Trophoblast cell (in vitro differentiated cells and primary cell): ENCODE measurements at regions not wholly inside any gene's neighbourhood (a gene's known extent, or its start where the extent isn't known, plus 50 kb on each side); places are given as distances from the start of the nearest gene placed in this dataset.
"Not testable (repeated sequence)": the region's sequence is repeated elsewhere in the genome, so short reads cannot be mapped to it uniquely, and the experiment has no call there.

Experiments used
- DNase-seq, 2 donors: peaks; one replicate each; pipeline ENCODE4 v3.0.0-alpha.2; 2016
- H2AFZ ChIP-seq: 2 replicates; pipeline ENCODE4 v1.6.1; 2013; ENCODE audit warnings: low read length, moderate library complexity, mild to moderate bottlenecking; ENCODE audit not compliant: insufficient read depth, poor library complexity
- H2AK5ac ChIP-seq: 2 replicates; pipeline ENCODE4 v1.6.1; 2013; ENCODE audit warnings: mild to moderate bottlenecking, low read length
- H2BK120ac ChIP-seq: 2 replicates; pipeline ENCODE4 v1.6.1; 2013; ENCODE audit warnings: low read length, mild to moderate bottlenecking, moderate library complexity; ENCODE audit not compliant: insufficient read depth, poor library complexity
- H2BK12ac ChIP-seq: 2 replicates; pipeline ENCODE4 v1.6.1; 2013; ENCODE audit warnings: mild to moderate bottlenecking, low read length, moderate library complexity
- H2BK5ac ChIP-seq: 2 replicates; pipeline ENCODE4 v1.6.1; 2013; ENCODE audit warnings: low read length, low read depth, moderate library complexity, mild to moderate bottlenecking; ENCODE audit not compliant: poor library complexity
- H3K14ac ChIP-seq: 2 replicates; pipeline ENCODE4 v1.6.1; 2013; ENCODE audit warnings: mild to moderate bottlenecking, low read length
- H3K18ac ChIP-seq: 2 replicates; pipeline ENCODE4 v1.6.1; 2013; ENCODE audit warnings: mild to moderate bottlenecking, low read length
- H3K23ac ChIP-seq: 2 replicates; pipeline ENCODE4 v1.6.1; 2013; ENCODE audit warnings: low read length
- H3K27ac ChIP-seq: 2 replicates; pipeline ENCODE4 v1.5.1; 2013; ENCODE audit warnings: low read depth, mild to moderate bottlenecking, inconsistent platforms, low read length, moderate library complexity
- H3K27me3 ChIP-seq: 2 replicates; pipeline ENCODE4 v1.6.1; 2013; ENCODE audit warnings: inconsistent platforms, mild to moderate bottlenecking, low read length, moderate library complexity; ENCODE audit not compliant: insufficient read depth
- H3K36me3 ChIP-seq, 2 experiments: 1 replicate in 1 of 2; 2 replicates in 1 of 2; pipeline ENCODE4 v1.6.1; 2013; ENCODE audit warnings: low read length in 2 of 2, mild to moderate bottlenecking in 2 of 2, moderate library complexity in 1 of 2; ENCODE audit not compliant: insufficient read depth in 2 of 2, control insufficient read depth in 1 of 2
- H3K4ac ChIP-seq: 2 replicates; pipeline ENCODE4 v1.6.1; 2013; ENCODE audit warnings: low read depth, mild to moderate bottlenecking, low read length, moderate library complexity
- H3K4me1 ChIP-seq, 2 experiments: 1 replicate in 1 of 2; 2 replicates in 1 of 2; pipeline ENCODE4 v1.6.1; 2013; ENCODE audit warnings: low read length in 2 of 2, mild to moderate bottlenecking in 2 of 2, moderate library complexity in 1 of 2; ENCODE audit not compliant: insufficient read depth in 2 of 2, control insufficient read depth in 1 of 2
- H3K4me2 ChIP-seq: 2 replicates; pipeline ENCODE4 v1.6.1; 2013; ENCODE audit warnings: inconsistent platforms, mild to moderate bottlenecking, low read length, moderate library complexity
- H3K4me3 ChIP-seq: 2 replicates; pipeline ENCODE4 v1.5.1; 2013; ENCODE audit warnings: mild to moderate bottlenecking, low read depth, low read length, inconsistent platforms
- H3K79me1 ChIP-seq: one replicate; pipeline ENCODE4 v1.6.1; 2013; ENCODE audit warnings: low read length
- H3K79me2 ChIP-seq: 2 replicates; pipeline ENCODE4 v1.6.1; 2013; ENCODE audit warnings: low read length, mild to moderate bottlenecking; ENCODE audit not compliant: control insufficient read depth, insufficient read depth, poor library complexity
- H3K9ac ChIP-seq: 2 replicates; pipeline ENCODE4 v1.6.1; 2013; ENCODE audit warnings: mild to moderate bottlenecking, low read length
- H3K9me3 ChIP-seq: 2 replicates; pipeline ENCODE4 v1.6.1; 2013; ENCODE audit warnings: low read depth, mild to moderate bottlenecking, control low read depth, inconsistent platforms, low read length; ENCODE audit not compliant: insufficient read depth
- H4K12ac ChIP-seq: 2 replicates; pipeline ENCODE4 v1.6.1; 2013; ENCODE audit warnings: low read depth, mild to moderate bottlenecking, low read length, moderate library complexity
- H4K8ac ChIP-seq: 2 replicates; pipeline ENCODE4 v1.6.1; 2013; ENCODE audit warnings: low read depth, mild to moderate bottlenecking, low read length, moderate library complexity
- H4K91ac ChIP-seq: one replicate; pipeline ENCODE4 v1.6.1; 2013; ENCODE audit warnings: low read depth, mild to moderate bottlenecking, low read length, moderate library complexity
- WGBS: extraction: QIAGEN DNeasy Blood & Tissue Kit; methylation state at CpG from one replicate; pipeline ENCODE4 v1.1.7; 2013; ENCODE audit warnings: missing lambda C conversion rate; ENCODE audit not compliant: insufficient read length, insufficient coverage; ENCODE audit errors: extremely low coverage; 5-methylcytosine and 5-hydroxymethylcytosine counted together

DNA sequence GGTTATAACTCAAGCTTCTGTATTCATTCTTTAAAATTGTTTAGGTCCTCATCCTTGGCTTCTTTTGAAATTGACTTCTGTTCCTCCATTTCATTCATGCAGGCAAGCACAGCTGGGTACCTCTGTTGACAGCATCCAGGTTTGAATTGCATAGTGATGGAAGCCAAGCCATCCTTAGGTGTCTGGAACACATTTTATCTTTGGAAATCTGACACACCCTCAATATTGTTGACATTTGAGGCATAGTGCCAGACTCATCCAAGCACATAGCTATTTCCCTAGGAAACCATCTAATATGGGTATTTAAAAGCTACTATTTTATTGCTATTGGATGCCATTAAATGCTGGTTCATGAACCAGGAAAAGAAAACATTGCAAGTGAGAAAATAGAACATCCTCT, 142.1 kb upstream of the PTPRZ1 start:
- no peaks in the 10 kb centered on the region for H3K4me1 ChIP-seq
- H3K14ac ChIP-seq: no peak overlapping the region
- H3K4me2 ChIP-seq: no peak overlapping the region
- no peak overlapping the region for H2BK5ac ChIP-seq
- no peak overlapping the region for H4K8ac ChIP-seq
- H2BK120ac ChIP-seq: no peak overlapping the region
- H3K4me3 ChIP-seq: no peak overlapping the region
- H3K18ac ChIP-seq: no peak overlapping the region
- no peak overlapping the region for H3K23ac ChIP-seq
- H3K36me3 ChIP-seq: no peaks in the 10 kb centered on the region
- H2BK12ac ChIP-seq: no peak overlapping the region
- H3K9me3 ChIP-seq: no peaks in the 10 kb centered on the region
- no peaks in the 10 kb centered on the region for H3K79me1 ChIP-seq
- H2AFZ ChIP-seq: no peak overlapping the region
- H3K79me2 ChIP-seq: no peaks in the 10 kb centered on the region
- no peak overlapping the region for H4K91ac ChIP-seq
- no peak overlapping the region for H2AK5ac ChIP-seq
- H3K27ac ChIP-seq: no peak overlapping the region
- H3K9ac ChIP-seq: no peak overlapping the region
- H3K4ac ChIP-seq: no peak overlapping the region
- H3K27me3 ChIP-seq: no peaks in the 10 kb centered on the region
- DNase-seq: no peak
- H4K12ac ChIP-seq: no peak overlapping the region

DNA sequence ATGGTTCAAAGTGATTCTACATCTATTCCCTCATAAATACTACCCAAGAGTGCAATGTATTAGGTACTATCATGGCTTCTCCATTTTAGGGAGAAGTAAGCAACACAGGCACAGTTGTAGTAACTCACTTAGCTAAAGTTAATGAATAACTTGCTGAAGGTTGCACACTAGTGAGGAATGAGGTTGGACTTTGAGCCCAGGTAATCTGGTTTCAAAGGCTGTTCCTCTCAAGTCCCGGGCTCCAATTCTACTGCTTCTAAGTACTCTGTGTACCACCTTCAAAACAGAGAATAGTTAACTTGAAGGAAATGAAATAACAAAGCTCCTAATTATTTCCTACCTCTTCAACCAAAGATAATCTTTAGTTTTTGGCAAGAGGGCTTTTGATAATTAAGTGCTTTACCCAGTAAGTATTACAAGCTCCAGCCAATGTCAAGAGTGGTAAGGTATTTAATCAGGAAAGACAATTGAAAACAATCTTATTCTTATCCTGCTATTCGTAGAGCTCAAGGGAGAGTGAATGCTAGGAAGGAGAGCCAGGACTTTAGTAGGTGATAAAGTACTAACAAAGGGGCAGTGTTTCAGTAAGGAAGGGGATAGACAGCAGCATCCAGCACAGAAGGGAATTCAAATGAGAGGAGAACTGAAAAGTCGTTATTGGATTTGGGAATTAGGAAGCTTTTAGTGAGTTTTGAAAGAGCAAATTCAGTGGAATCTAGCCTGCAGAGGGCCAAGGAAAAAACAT, 158.2 kb upstream of the PTPRZ1 start:
- no peak for DNase-seq
- H3K79me1 ChIP-seq: no peaks in the 10 kb centered on the region
- WGBS: no CpG with 5 or more reads among the region's 3 CpGs
- no peaks in the 10 kb centered on the region for H3K27me3 ChIP-seq
- no peak overlapping the region for H3K4me2 ChIP-seq
- no peak overlapping the region for H3K18ac ChIP-seq
- H3K9ac ChIP-seq: no peak overlapping the region
- H4K8ac ChIP-seq: no peak overlapping the region
- H4K12ac ChIP-seq: no peak overlapping the region
- no peaks in the 10 kb centered on the region for H3K79me2 ChIP-seq
- H2BK120ac ChIP-seq: no peak overlapping the region
- H2AFZ ChIP-seq: no peak overlapping the region
- H3K14ac ChIP-seq: no peak overlapping the region
- H2BK12ac ChIP-seq: no peak overlapping the region
- H4K91ac ChIP-seq: no peak overlapping the region
- H2AK5ac ChIP-seq: no peak overlapping the region
- no peak overlapping the region for H3K23ac ChIP-seq
- H3K4me3 ChIP-seq: no peak overlapping the region
- no peak overlapping the region for H2BK5ac ChIP-seq
- H3K9me3 ChIP-seq: no peaks in the 10 kb centered on the region
- H3K27ac ChIP-seq: no peak overlapping the region
- H3K4me1 ChIP-seq: no peaks in the 10 kb centered on the region
- no peak overlapping the region for H3K4ac ChIP-seq
- no peaks in the 10 kb centered on the region for H3K36me3 ChIP-seq

DNA sequence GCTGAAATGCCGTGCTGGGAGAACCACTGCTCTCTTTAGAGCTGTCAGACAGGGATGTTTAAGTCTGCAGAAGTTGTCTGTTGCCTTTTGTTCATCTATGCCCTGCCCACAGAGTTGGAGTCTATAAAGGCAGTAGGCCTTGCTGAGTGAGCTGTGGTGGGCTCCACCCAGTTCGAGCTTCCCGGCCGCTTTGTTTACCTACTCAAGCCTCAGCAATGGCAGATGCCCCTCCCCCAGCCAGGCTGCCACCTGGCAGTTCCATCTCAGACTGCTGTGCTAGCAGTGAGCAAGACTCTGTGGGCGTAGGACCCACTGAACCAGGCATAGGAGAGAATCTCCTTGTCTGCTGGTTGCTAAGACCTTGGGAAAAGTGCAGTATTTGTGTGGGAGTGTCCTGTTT, 160.0 kb upstream of the PTPRZ1 start:
- not testable (repeated sequence) for H3K4me1 ChIP-seq, H3K9ac ChIP-seq, H2BK12ac ChIP-seq, H3K36me3 ChIP-seq, H3K4ac ChIP-seq, DNase-seq, H3K79me1 ChIP-seq, H4K8ac ChIP-seq, H2BK5ac ChIP-seq, H2AK5ac ChIP-seq, H3K14ac ChIP-seq, H4K91ac ChIP-seq, H3K4me2 ChIP-seq, H4K12ac ChIP-seq, H3K27ac ChIP-seq, H3K23ac ChIP-seq, H3K27me3 ChIP-seq, H2AFZ ChIP-seq, H2BK120ac ChIP-seq, H3K79me2 ChIP-seq, H3K9me3 ChIP-seq, H3K4me3 ChIP-seq, H3K18ac ChIP-seq
- WGBS: no CpG with 5 or more reads among the region's 5 CpGs

GRCh38 chr7:121697731-121698316, 175.1 kb upstream of the PTPRZ1 start:
- Histone ChIP-seq H3K27me3 (no peaks in the 10 kb centered on the region), H4K12ac (no peak overlapping the region), H3K18ac (no peak overlapping the region), H2AK5ac (no peak overlapping the region), H4K8ac (no peak overlapping the region), H4K91ac (no peak overlapping the region), H3K9ac (no peak overlapping the region), H2BK12ac (no peak overlapping the region), H3K79me2 (no peaks in the 10 kb centered on the region), H3K9me3 (no peaks in the 10 kb centered on the region), H3K79me1 (no peaks in the 10 kb centered on the region), H3K4me2 (no peak overlapping the region), H3K14ac (no peak overlapping the region), H2AFZ (no peak overlapping the region), H3K23ac (no peak overlapping the region), H2BK5ac (no peak overlapping the region), H3K4me1 (no peaks in the 10 kb centered on the region), H3K27ac (no peak overlapping the region), H3K4ac (no peak overlapping the region), H2BK120ac (no peak overlapping the region), H3K4me3 (no peak overlapping the region), H3K36me3 (no peaks in the 10 kb centered on the region)
- no CpG with 5 or more reads among the region's 2 CpGs for WGBS
- DNase-seq: no peak
